Suppressor macrophage treated with lipopolysaccharide for 4 hours (primary cell): ENCODE measurements at regions not wholly inside any gene's neighbourhood (a gene's known extent, or its start where the extent isn't known, plus 50 kb on each side); places are given as distances from the start of the nearest gene placed in this dataset.

ENCODE experiments used
- DNase-seq: peaks from one replicate; pipeline ENCODE4 v3.0.0-alpha.2; 2020

DNA sequence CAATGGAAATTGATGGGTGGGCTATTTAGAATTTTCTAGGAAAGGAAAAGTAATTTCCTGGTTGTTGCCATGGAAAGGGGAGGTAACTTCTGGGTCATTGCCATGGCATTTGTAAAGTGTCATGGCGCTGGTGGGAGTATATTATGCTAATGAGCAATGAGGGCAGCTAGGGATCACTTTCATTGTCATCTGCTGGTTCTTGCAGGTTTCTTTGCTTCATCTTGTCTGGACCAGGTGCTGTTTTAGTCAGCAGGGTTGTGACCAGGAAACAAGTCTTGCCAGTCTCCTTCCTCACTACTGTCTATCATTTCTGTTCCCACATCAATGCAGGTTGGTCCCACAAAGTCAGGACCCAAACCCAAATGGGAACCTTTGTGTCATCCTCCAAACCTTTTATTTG, 237.6 kb upstream of the C11orf87 start:
- no peak for DNase-seq

DNA sequence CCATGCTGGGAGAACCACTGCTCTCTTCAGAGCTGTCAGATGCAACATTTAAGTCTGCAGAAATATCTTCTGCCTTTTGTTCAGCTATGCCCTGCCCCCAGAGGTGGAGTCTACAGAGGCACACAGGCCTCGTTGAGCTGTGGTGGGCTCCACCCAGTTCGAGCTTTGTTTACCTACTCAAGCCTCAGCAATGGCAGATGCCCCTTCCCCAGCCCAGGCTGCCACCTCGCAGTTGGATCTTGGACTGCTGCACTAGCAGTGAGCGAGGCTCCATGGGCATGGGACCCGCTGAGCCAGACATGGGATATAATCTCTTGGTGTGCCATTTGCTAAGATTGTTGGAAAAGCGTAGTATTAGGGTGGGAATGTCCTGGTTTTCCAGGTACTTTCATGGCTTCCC, 229.1 kb upstream of the C11orf87 start:
- no peak for DNase-seq

DNA sequence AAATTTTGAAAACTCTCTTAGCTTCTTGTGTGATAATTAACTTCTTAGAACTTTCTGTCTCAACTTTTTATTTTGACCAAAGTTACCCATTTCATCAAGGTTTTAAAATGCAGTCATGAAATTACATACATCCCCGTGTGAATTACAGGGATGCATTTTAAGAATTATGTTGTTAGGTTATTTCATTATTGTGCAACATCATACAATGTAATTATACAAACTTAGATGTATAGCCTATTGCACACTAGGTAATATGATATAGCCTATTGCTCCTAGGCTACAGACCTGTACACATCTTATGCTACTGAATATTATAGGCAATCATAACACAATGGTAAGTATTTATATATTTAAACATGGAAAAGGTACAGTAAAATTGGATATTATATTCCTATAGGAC, 228.1 kb upstream of the C11orf87 start:
- DNase-seq: no peak

DNA sequence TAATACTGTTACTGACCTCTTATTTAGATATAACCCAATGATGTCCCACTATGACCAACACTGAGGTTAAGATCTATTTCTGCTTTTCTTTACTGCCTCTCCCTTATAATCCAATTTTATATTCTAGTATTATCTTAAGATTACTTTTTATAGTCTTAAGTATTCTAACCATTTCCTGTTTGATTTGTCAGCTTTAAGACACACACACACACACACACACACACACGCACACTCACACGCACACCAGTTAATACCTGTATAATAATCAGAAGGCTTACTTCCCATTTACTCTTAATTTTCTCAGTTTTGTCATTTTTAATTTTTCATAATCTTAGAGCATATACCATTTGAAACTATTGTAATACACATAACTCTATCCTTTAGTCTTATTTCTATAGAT, 226.0 kb upstream of the C11orf87 start:
- no peak for DNase-seq

DNA sequence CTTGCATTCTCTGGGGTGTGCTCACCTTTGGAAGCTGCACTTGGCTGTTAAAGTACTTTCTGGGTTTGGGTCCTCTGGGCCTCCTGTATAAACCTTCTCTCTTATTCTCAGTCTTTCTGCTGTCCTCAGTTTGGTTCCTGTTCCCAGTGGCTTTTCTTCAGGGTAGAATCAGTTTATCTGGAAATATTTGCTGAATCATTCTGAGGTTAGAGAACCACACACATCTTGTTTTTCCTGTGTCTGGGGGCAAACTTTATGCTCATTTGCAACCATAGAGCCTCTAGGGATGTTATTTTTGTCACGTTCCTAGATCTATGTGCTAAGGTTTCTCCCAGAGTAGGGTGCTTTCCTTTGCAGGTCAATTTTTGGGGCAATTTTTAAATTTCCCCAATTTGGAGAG, 224.3 kb upstream of the C11orf87 start:
- no peak for DNase-seq

DNA sequence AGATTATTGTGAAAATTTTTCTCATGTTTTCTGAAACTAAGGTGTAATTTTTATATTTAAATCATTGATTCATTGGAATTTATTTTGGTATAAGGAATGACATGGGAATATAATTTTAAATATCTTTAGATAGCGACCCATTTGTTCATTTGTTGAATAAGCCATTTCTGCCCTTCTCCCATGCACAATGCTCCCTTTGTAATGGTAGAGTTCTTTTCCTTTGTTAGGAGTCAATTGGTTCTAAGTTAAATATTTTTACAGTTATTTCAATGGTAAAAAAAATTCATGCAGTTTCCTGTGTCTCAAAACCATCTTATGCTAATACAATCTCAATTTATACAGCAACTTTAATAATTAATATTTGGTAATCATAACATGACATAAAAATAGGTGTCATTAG, 218.8 kb upstream of the C11orf87 start:
- DNase-seq: no peak

DNA sequence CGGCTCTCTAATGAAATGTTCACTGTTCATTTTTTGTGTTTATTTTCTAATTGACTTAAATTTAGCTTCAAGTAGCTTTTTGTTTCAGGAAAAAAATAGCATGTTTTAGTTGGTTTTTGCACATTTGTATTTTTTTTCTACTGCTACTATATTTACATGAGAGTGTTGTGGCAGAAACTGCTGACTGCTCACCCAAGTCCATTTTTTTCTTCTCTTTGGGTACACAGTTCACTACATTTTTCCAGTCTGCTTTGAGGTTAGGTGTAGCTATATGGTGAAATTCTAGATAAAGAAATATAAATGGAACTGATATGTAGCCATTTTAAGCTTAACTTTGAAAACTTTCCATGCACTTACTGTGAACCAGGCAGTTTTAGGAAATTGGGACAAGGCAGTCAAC, 216.7 kb upstream of the C11orf87 start:
- DNase-seq: no peak

DNA sequence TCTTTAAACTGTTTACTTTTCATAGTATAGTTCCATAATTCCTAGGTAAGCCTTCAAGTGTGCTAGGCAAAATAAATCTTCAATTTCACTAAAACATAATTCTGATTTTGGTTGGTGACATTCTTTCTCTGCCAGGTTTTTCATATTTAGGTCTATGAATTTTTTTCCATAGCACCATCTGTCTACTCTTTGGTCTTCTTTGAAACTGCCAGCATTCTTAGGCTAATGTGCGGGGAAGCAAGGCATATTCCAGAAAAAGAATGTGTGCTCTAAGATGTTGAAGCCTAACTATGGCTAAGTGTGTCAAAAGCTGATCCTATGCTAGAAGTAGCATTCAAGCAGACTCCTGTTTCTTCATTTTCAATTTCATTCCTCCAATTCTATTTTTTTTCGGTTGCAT, 213.9 kb upstream of the C11orf87 start:
- DNase-seq: no peak

DNA sequence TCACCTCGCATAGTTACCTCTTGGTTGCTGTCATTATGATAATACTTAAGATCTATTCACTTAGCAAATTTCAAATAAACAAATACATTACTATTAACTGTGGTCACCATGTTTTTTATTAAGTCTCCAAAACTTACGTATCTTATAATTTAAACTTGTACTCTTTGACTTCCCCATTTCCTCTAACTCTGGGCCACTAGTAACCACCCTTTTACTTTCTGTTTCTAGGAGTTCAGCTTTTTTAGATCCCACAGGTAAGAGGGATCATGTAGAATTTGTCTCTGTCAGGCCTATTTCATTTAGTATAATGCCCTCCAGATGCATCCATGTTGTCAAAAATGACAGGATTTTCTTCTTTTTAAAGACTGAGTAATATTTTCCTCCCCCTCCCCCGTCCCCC, 212.4 kb upstream of the C11orf87 start:
- DNase-seq: no peak

DNA sequence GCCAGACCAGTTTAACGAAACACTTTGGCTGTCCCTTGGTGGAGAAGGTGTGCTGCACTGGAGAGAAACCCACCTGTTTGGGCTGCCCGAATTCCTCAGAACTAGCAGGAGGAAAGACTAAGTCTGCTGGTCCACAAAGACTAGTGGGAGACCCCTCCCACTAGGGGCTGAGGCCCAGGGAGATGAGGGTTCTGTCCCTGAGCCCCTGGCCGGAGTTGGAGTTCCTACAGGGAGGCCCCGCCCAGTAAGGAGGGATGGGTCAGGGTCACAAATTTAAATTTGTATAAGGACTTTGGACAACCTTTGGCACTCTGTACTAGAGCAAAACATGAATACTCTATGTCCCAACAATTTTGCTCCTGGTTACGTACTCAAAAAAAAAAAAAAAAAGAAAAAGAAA, 200.8 kb upstream of the C11orf87 start:
- DNase-seq: no peak

DNA sequence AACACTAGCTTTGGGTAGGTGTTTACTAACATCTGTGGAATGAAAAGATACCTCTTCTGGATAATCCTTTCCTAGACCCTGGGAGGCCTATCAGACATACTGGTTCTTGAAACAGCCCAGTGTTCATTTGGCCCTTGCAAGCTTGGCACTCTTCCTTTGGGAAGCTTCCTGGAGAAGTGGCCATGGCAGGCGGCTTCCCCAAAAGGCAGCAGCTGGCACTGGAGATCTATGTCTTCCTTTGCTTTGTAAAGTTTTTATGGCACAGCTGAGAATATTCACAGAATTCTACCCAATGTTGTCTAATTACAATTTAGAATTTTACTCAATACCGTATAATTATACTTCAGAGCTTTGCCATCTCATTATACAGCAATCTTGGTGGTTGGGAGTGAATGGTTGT, 199.2 kb upstream of the C11orf87 start:
- DNase-seq: no peak

DNA sequence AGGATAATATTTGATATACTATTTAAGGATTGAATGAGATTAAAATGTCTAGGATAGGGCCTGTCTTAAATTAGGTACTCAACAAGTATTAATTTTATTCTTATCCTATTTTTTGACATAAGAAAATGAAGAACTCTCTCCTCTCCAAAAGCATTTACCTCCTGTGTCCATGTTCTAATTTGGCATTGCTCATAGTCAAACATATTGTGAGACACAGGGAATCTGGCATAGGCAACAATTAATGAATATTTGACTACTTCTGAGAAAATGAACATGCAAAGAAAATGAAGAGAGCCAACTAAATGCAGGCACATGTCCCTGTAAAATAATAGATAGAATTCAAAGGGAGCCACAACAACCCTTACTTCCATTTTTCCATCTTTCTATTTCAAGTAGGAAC, 198.5 kb upstream of the C11orf87 start:
- DNase-seq: no peak

DNA sequence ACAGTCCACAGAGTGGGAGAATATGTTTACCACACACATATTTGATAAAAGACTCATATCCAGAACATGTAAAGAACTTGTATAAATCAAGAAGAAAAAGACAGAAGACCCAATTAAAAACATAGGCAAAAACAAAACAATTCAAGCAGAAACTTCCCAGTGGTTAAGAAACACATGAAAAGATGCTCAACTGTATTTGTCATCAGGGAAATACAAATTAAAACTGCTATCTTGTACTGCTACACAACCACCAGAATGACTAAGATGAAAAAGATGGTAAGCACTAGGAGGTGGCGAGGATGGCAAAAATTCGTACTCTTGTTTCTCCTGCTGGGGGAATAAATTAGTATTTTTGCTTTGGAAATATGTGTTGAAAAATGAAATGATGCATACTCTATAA, 192.3 kb upstream of the C11orf87 start:
- DNase-seq: no peak

DNA sequence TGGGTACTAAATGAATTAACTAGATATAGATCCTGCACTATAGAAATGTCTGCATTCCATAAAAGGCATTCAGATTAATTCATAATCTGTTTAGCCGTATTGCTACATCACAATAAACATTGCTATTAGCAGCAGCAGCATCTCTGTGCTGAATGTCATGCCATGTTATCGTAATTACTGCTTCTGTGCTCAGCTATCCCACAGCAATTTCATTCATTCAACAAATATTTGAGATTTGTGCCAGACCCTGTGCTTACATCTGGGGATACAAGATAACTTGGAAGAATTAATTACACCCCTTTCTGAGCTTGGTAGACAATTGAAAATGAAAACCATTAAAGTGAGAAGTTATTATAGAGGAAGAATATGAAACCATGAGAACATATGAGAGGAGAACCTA, 185.8 kb upstream of the C11orf87 start:
- no peak for DNase-seq

DNA sequence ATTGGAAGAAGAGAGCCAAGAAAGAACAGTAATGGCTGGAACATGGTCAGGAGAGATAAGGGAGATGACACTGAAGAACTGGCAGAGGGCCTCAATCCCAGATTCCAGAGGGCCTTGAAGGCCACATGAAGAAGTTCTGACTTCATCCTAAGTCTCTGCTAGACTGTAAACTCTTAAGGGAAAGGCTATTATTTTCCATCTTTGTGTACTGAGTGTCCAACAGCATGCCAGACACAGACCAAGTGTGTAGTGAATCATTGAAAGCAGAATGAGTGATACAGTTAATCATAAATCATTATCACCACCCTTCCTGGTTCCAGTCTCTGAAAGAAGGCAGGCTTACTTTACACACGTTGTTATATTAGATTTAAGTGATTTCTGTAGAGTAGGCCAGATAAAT, 185.3 kb upstream of the C11orf87 start:
- DNase-seq: no peak

DNA sequence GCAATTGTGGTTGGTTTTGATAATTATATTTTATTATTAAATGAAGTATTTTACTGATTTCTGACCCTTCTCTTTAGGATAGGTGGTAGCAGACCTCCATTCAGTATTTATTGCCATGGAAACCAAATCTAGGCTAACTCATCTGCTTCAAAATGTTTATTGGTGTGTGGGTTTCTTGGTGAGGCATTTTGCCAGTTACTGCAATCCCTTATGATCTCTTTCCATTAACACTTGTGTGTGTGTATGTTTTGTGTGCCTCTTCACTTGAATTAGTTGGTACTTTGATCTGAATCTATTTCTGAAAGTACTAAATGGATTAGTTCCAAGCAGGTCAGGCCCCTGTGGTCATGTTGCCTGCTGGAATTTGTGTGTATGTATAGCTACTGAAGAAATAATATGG, 184.4 kb upstream of the C11orf87 start:
- no peak for DNase-seq

DNA sequence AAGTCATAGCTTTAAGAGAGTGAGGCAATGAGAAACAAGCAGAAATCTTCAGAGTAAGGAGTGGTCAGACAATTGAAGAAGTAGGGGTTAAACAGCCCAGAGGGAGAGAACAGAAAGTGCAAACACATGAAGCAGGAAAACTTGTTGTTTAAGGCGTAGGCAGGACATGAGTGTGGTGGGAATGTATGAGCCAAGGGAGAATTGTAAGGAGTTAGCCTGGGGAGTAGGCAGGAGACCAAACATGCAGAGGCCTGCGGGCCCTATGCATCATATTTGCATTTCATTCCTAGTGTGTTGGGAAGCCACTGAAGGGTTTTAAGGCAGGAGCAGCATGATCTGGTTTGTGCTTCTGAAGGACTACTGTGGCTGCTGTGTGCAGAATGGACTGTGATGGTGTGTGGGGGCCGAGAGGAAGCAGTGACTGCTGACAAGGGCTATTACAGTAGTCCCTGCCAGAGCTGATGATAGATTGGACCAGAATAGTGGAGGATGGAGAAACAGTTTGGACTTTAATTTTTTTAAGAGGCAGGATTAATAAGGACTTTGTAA, 179.9 kb upstream of the C11orf87 start:
- no peak for DNase-seq

DNA sequence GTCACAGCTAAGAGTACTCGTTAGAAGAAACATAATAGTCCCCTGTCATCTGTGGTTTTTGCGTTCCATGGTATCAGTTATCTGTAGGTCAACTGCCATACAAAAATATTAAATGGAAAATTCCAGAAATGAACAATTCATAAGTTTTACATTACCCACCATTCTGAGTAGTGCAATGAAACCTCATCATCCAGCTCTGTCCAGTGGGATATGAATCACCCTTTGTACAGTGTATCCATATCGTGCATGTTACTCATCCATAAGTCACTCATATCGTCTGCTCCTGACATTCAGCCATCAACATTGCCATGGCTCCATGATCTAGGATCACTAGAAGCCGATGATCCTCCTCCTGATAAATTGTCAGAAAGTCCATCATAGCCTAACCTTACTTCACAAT, 174.9 kb upstream of the C11orf87 start:
- DNase-seq: no peak

DNA sequence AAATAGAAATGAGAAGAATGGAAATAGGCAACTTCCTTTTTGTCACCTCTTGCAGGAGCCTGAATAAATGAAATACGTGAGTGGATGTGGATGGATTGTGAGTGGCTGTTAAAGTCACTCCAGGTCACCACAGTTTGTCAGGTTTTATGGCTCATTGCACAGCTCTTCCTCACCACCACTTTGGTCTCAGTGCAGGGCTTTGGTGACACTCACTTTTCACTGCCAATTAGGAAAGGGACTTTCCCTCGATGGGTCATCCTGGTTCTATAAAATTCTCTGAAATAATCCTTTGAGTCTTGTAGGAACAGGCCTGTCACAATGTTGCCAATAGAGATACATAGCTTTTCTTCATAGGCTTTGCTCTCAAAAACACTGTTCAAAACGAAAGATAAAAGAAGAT, 172.4 kb upstream of the C11orf87 start:
- no peak for DNase-seq

DNA sequence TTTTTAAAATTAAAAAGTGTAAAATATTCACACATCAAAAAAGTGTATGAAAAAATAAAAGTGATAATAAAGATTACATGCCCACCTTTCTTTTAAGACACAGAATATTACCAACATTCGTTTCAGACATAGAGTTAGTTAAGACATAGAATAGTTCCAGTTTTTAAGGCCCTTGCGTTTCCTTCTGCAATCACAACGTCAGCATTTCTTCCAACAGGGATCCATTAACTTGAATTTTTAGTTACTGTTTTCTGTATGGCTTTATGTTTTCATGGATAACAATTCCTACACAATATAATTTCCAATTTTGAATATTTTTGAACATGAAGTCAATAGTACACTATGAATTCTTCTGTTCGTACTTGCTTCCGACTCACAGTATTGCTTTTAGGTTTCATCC, 170.8 kb upstream of the C11orf87 start:
- no peak for DNase-seq

DNA sequence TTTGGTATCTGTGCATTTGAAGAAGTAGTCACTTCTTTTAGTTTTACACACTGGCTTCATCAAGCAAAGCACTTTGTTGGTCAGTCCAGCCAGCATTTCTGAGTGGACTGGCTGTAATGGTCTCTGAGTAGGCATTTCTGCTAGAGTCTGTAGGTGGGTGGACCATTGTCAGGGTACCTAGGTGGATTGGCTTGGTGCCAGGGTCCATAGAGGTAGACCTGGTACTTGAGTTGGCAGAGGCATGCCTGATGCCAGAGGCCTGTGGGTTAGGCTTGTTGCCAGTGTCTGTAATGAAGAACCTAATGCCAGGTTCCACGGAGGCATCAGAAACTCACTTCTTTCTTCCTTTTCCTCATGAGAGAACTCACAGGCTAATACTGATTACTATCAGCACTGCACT, 157.9 kb upstream of the C11orf87 start:
- DNase-seq: no peak

DNA sequence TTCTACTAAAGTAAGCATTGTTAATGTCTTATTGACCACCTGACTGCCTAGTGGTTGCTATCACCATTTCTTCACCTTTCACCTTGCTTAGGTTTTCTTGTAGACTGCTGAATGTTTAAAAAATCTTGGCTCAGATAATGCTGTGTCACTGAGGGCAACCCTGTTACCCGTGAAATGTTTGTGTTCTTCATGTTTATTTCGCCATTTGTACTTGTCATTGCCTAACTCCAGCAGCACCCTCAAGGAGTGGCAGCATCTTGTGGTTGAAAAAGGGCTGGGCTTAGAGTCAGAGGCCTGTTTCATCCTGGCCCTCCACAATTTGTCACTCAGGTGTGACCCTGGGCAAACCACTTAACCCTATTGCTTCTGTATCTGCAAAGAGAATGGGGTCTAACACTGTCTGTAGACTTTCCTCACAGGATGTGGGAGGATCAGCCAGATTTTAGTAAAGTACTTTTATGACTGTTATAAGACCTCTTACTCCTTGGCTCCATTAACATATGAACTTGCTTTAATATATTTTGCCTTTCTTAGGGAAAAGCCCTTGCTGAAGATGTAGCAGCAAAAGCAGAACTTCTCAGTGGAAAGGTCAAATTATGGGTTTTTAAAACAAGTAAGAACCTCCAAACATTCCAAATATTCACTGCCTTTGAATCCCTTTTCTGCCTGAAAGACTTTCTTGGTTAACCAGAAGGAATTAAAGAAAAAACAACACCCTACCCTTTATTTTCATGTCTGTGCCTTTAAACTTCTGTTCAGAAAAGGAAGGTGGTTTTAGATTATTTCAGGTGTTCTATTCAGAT, 154.5 kb upstream of the C11orf87 start:
- DNase-seq: no peak

DNA sequence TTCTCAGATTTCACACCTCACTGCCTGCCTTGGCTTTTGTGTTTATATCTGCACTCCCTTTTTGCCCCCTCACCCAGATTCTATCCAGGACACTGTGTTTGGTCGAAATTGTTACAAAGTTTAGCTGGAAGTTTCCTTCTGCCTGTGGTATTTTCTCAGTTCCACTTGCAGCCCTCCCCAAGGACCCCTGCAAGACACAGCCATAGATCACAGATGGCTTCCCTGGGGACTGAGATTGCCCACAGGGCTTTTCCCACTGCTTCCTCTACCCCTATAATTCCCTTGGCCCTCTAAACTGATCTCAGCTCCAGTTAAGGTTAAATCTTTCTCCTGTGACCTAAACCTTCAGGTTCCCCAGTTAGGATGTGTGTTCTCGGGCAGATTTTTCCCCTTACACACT, 146.1 kb upstream of the C11orf87 start:
- no peak for DNase-seq

DNA sequence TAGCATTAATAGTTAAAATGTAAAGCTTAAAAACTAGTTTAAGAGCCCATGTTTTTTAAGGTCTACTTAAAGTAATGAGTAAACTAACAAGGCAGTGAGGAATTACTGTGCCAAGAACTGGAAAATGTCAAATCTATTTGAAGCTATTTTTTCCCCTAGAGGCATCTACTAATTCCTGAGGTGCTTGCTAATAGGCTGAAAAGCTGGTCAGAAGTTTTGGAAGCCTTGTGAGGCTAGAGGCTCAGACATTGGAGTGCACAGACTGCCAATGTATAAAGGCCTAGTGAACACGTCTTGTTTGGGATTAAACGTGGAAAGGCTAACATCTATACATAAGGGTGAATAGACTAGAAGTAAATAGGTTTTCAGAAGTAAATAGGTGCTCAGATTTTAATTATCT, 136.5 kb upstream of the C11orf87 start:
- DNase-seq: no peak

DNA sequence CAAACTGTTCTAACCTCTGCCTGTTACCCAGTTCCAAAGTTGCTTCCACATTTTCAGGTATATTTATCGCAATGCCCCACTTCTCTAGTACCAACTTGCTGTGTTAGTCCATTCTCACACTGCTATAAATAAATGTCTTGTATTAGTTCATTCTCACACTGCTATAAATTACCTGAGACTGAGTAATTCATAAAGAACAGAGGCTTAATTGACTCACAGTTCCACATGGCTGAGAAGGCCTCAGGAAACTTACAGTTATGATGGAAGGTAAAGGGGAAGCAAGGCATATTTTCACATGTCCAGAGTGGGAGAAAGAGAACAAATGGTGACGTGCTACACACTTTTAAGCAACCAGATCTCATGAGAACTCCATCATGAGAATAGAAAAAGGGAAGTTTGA, 130.4 kb upstream of the C11orf87 start:
- DNase-seq: no peak
